Testis (tissue), 2 donors: ENCODE measurements at regions not wholly inside any gene's neighbourhood (a gene's known extent, or its start where the extent isn't known, plus 50 kb on each side); places are given as distances from the start of the nearest gene placed in this dataset.

Experiments used
- CTCF ChIP-seq, 3 experiments: fragments of 450-650 bp in 2 of 3; fragments of 200-600 bp in 1 of 3; sonication (generic) in 1 of 3; IDR thresholded peaks; one replicate each; pipeline ENCODE4 v1.5.1; 2016 to 2019; ENCODE audit warnings: antibody characterized with exemption in 3 of 3, mild to moderate bottlenecking in 2 of 3, moderate library complexity in 1 of 3
- POLR2A ChIP-seq: fragments of 450-650 bp; IDR thresholded peaks from one replicate; pipeline ENCODE4 v1.6.1; 2017; ENCODE audit warnings: antibody characterized with exemption, mild to moderate bottlenecking, moderate library complexity

- TF ChIP-seq POLR2A (no peak), CTCF (IDR thresholded peaks at IDR 0.05) (no peak)
Measured at GRCh38 chr17:79182176-79183042, 107.8 kb downstream of the ENGASE start.
